SK-N-SH treated with all-trans-retinoic acid at 6 μM for 48 hours (cell line): ENCODE measurements at regions not wholly inside any gene's neighbourhood (a gene's known extent, or its start where the extent isn't known, plus 50 kb on each side); places are given as distances from the start of the nearest gene placed in this dataset.

ENCODE experiments used
- ATAC-seq: fragments of 200-7000 bp; cut with Tn5 transposase; 3 replicates; pipeline ENCODE4 v1.9.1; 2020; ENCODE audit warnings: mild to moderate bottlenecking, moderate library complexity
- ARNTL ChIP-seq: fragments of 450-650 bp; formaldehyde crosslinking; IDR thresholded peaks from 2 replicates; pipeline ENCODE4 v1.5.0; 2020; ENCODE audit warnings: low read depth, mild to moderate bottlenecking, moderate library complexity, borderline replicate concordance
- BACH2 ChIP-seq: fragments of 250-450 bp; sonication (Bioruptor Pico); IDR thresholded peaks from 2 replicates; pipeline ENCODE4 v1.9.0; 2021; ENCODE audit warnings: mild to moderate bottlenecking, borderline replicate concordance
- CSDC2 ChIP-seq: fragments of 250-450 bp; sonication (Bioruptor Pico); IDR thresholded peaks from 2 replicates; pipeline ENCODE4 v1.5.0; 2020; ENCODE audit warnings: mild to moderate bottlenecking, moderate library complexity
- CSRNP3 ChIP-seq: fragments of 250-450 bp; sonication (Bioruptor Pico); IDR thresholded peaks from 2 replicates; pipeline ENCODE4 v1.5.1; 2021; ENCODE audit warnings: mild to moderate bottlenecking, moderate library complexity
- ESRRG ChIP-seq: fragments of 250-450 bp; sonication (Bioruptor Pico); IDR thresholded peaks from 2 replicates; pipeline ENCODE4 v1.6.1; 2021; ENCODE audit warnings: mild to moderate bottlenecking
- GLIS3 ChIP-seq: fragments of 250-450 bp; sonication (Bioruptor Pico); IDR thresholded peaks from 2 replicates; pipeline ENCODE4 v1.5.0; 2020; ENCODE audit warnings: mild to moderate bottlenecking, moderate library complexity
- ISL1 ChIP-seq: fragments of 250-450 bp; sonication (Bioruptor Pico); IDR thresholded peaks from 2 replicates; pipeline ENCODE4 v2.1.2; 2022; ENCODE audit warnings: mild to moderate bottlenecking, moderate library complexity
- OSR1 ChIP-seq: fragments of 250-450 bp; sonication (Bioruptor Pico); IDR thresholded peaks from 2 replicates; pipeline ENCODE4 v1.8.0; 2022; ENCODE audit warnings: moderate library complexity, mild to moderate bottlenecking, inconsistent platforms
- PATZ1 ChIP-seq: fragments of 250-450 bp; sonication (Bioruptor Pico); IDR thresholded peaks from 2 replicates; pipeline ENCODE4 v1.8.0; 2020; ENCODE audit warnings: mild to moderate bottlenecking, moderate library complexity, borderline replicate concordance
- PPARA ChIP-seq: fragments of 250-450 bp; sonication (Bioruptor Pico); IDR thresholded peaks from 2 replicates; pipeline ENCODE4 v1.5.0; 2020; ENCODE audit warnings: mild to moderate bottlenecking, borderline replicate concordance
- RARB ChIP-seq: fragments of 250-450 bp; sonication (Bioruptor Pico); IDR thresholded peaks from 2 replicates; pipeline ENCODE4 v1.8.0; 2021; ENCODE audit warnings: mild to moderate bottlenecking, moderate library complexity
- SNAI2 ChIP-seq: fragments of 250-450 bp; sonication (Bioruptor Pico); IDR thresholded peaks from 2 replicates; pipeline ENCODE4 v1.5.0; 2020; ENCODE audit warnings: mild to moderate bottlenecking, moderate library complexity
- TOX ChIP-seq: fragments of 250-450 bp; sonication (Bioruptor Pico); IDR thresholded peaks from 2 replicates; pipeline ENCODE4 v1.8.0; 2021; ENCODE audit warnings: mild to moderate bottlenecking, moderate library complexity, borderline replicate concordance
- TSHZ2 ChIP-seq: fragments of 250-450 bp; sonication (Bioruptor Pico); IDR thresholded peaks from 2 replicates; pipeline ENCODE4 v1.5.0; 2020; ENCODE audit warnings: mild to moderate bottlenecking, moderate library complexity
- ZFP3 ChIP-seq: fragments of 250-450 bp; sonication (Bioruptor Pico); IDR thresholded peaks from 2 replicates; pipeline ENCODE4 v1.5.0; 2020; ENCODE audit warnings: mild to moderate bottlenecking, moderate library complexity
- ZFP30 ChIP-seq: fragments of 450-650 bp; formaldehyde crosslinking; IDR thresholded peaks from 2 replicates; pipeline ENCODE4 v1.5.0; 2022; ENCODE audit warnings: mild to moderate bottlenecking, moderate library complexity
- ZNF8 ChIP-seq: fragments of 450-650 bp; formaldehyde crosslinking; IDR thresholded peaks from 2 replicates; pipeline ENCODE4 v1.5.0; 2020; ENCODE audit warnings: mild to moderate bottlenecking, moderate library complexity

GRCh38 chr20:39491711-39492110, 529.6 kb downstream of the DHX35 start:
- TF ChIP-seq TSHZ2 (no peak), CSRNP3 (CRISPR knock-in tag) (no peak), SNAI2 (CRISPR knock-in tag) (no peak)
- no peak for ATAC-seq

- no peak for ATAC-seq
- TF ChIP-seq TOX (no peak), CSRNP3 (CRISPR knock-in tag) (no peak), ZFP3 (CRISPR knock-in tag) (no peak), GLIS3 (CRISPR knock-in tag) (no peak), ISL1 (CRISPR knock-in tag) (no peak), ESRRG (CRISPR knock-in tag) (no peak)
Observed at GRCh38 chr20:39489986-39490560, 527.9 kb downstream of the DHX35 start.

- ATAC-seq = no peak
- TF ChIP-seq ARNTL (CRISPR knock-in tag) (no peak), CSRNP3 (CRISPR knock-in tag) (no peak), PATZ1 (no peak)
Observed at GRCh38 chr20:39480276-39481043, 518.3 kb downstream of the DHX35 start.

GRCh38 chr20:39479196-39479810, 517.2 kb downstream of the DHX35 start:
- no peak for ATAC-seq
- TF ChIP-seq TOX (no peak), PPARA (CRISPR knock-in tag) (no peak), RARB (CRISPR knock-in tag) (no peak), CSDC2 (CRISPR knock-in tag) (no peak), ARNTL (CRISPR knock-in tag) (no peak), CSRNP3 (CRISPR knock-in tag) (no peak), BACH2 (no peak), ISL1 (CRISPR knock-in tag) (no peak), OSR1 (no peak), ZNF8 (CRISPR knock-in tag) (no peak), PATZ1 (no peak), ESRRG (CRISPR knock-in tag) (no peak), TSHZ2 (no peak), ZFP30 (no peak)
